ENCODE measurements at regions not wholly inside any gene's neighbourhood (a gene's known extent, or its start where the extent isn't known, plus 50 kb on each side); places are given as distances from the start of the nearest gene placed in this dataset.
"Not testable (repeated sequence)": the region's sequence is repeated elsewhere in the genome, so short reads cannot be mapped to it uniquely, and the experiment has no call there.

GRCh38 chr7:81273601-81274397, 354.9 kb upstream of the SEMA3C start:
- no peak for DNase-seq

- DNase-seq: no peak
These were observed 353.3 kb upstream of the SEMA3C start for GRCh38 chr7:81272176-81272575.

GRCh38 chr7:81268551-81268950, 349.7 kb upstream of the SEMA3C start:
- no peak for DNase-seq

GRCh38 chr7:81267508-81267907, 348.7 kb upstream of the SEMA3C start:
- no peak for DNase-seq

GRCh38 chr7:81264116-81264515, 345.3 kb upstream of the SEMA3C start:
- no peak for DNase-seq

GRCh38 chr7:81260152-81260551, 341.3 kb upstream of the SEMA3C start:
- no peak for DNase-seq

- DNase-seq: no peak
These were observed 338.1 kb upstream of the SEMA3C start for GRCh38 chr7:81256991-81257390.

- no peak for DNase-seq
These were observed 329.6 kb upstream of the SEMA3C start for GRCh38 chr7:81248420-81248819.

- not testable (repeated sequence) for DNase-seq
These were observed 328.5 kb upstream of the SEMA3C start for GRCh38 chr7:81247364-81247763.

GRCh38 chr7:81245353-81245752, 326.5 kb upstream of the SEMA3C start:
- no peak for DNase-seq

GRCh38 chr7:81244224-81244623, 325.4 kb upstream of the SEMA3C start:
- no peak for DNase-seq

GRCh38 chr7:81236560-81236959, 317.7 kb upstream of the SEMA3C start:
- no peak for DNase-seq

- no peak for DNase-seq
These were observed 317.1 kb upstream of the SEMA3C start for GRCh38 chr7:81235997-81236396.

- DNase-seq: no peak
These were observed 316.0 kb upstream of the SEMA3C start for GRCh38 chr7:81234896-81235295.

GRCh38 chr7:81233208-81233940, 314.5 kb upstream of the SEMA3C start:
- no peak for DNase-seq

GRCh38 chr7:81232084-81232799, 313.4 kb upstream of the SEMA3C start:
- DNase-seq: no peak

- DNase-seq: no peak
These were observed 312.5 kb upstream of the SEMA3C start for GRCh38 chr7:81231301-81231838.

- DNase-seq: no peak
These were observed 307.4 kb upstream of the SEMA3C start for GRCh38 chr7:81226234-81226633.

- not testable (repeated sequence) for DNase-seq
These were observed 303.8 kb upstream of the SEMA3C start for GRCh38 chr7:81222692-81223091.

- no peak for DNase-seq
These were observed 302.8 kb upstream of the SEMA3C start for GRCh38 chr7:81221527-81222217.

- DNase-seq: no peak
These were observed 299.7 kb upstream of the SEMA3C start for GRCh38 chr7:81218480-81219106.

- DNase-seq: no peak
These were observed 294.5 kb upstream of the SEMA3C start for GRCh38 chr7:81213394-81213793.

Measured in hippocampal formation (tissue), 2 donors.